ENCODE measurements at regions not wholly inside any gene's neighbourhood (a gene's known extent, or its start where the extent isn't known, plus 50 kb on each side); places are given as distances from the start of the nearest gene placed in this dataset.

GRCh38 chr3:150090877-150091276 lies 120.2 kb upstream of the PFN2 start:
- Histone ChIP-seq H3K4me1 (ENCODE audit: control insufficient read depth, insufficient read depth, low read length, poor library complexity, severe bottlenecking) (no peaks in the 10 kb centered on the region), H3K36me3 (ENCODE audit: control insufficient read depth, insufficient read depth, low read length) (no peaks in the 10 kb centered on the region), H3K27ac (ENCODE audit: low read depth, low read length, severe bottlenecking) (no peak overlapping the region), H3K9me3 (ENCODE audit: control insufficient read depth, low read length) (no peaks in the 10 kb centered on the region), H3K4me3 (ENCODE audit: extremely low read depth, insufficient read depth, low read length, poor library complexity, severe bottlenecking) (no peak overlapping the region)
- 83 to 93% methylated on average over 1 of the region's 2 CpGs for WGBS, 2 experiments (ENCODE audit: insufficient coverage in 2 of 2)

GRCh38 chr3:150090006-150090405 lies 119.3 kb upstream of the PFN2 start:
- Histone ChIP-seq H3K9me3 (ENCODE audit: control insufficient read depth, low read length) (no peaks in the 10 kb centered on the region), H3K36me3 (ENCODE audit: control insufficient read depth, insufficient read depth, low read length) (no peaks in the 10 kb centered on the region), H3K27ac (ENCODE audit: low read depth, low read length, severe bottlenecking) (no peak overlapping the region), H3K4me1 (ENCODE audit: control insufficient read depth, insufficient read depth, low read length, poor library complexity, severe bottlenecking) (no peaks in the 10 kb centered on the region), H3K4me3 (ENCODE audit: extremely low read depth, insufficient read depth, low read length, poor library complexity, severe bottlenecking) (no peak overlapping the region)
- 90 to 91% methylated on average over 3 to 4 of the region's 4 CpGs for WGBS, 2 experiments (ENCODE audit: insufficient coverage in 2 of 2)

GRCh38 chr3:150084128-150084527 lies 113.4 kb upstream of the PFN2 start:
- Histone ChIP-seq H3K4me1 (ENCODE audit: control insufficient read depth, insufficient read depth, low read length, poor library complexity, severe bottlenecking) (peaks cover 27% of the 10 kb centered on the region), H3K36me3 (ENCODE audit: control insufficient read depth, insufficient read depth, low read length) (no peaks in the 10 kb centered on the region), H3K9me3 (ENCODE audit: control insufficient read depth, low read length) (no peaks in the 10 kb centered on the region), H3K27ac (ENCODE audit: low read depth, low read length, severe bottlenecking) (no peak overlapping the region), H3K4me3 (ENCODE audit: extremely low read depth, insufficient read depth, low read length, poor library complexity, severe bottlenecking) (no peak overlapping the region)
- no CpG with 5 or more reads among the region's 1 CpG for WGBS, 2 experiments (ENCODE audit: insufficient coverage in 2 of 2)

GRCh38 chr3:150083655-150084042 lies 113.0 kb upstream of the PFN2 start:
- 83 to 85% methylated on average over 4 of the region's 8 CpGs for WGBS, 2 experiments (ENCODE audit: insufficient coverage in 2 of 2)
- Histone ChIP-seq H3K9me3 (ENCODE audit: control insufficient read depth, low read length) (no peaks in the 10 kb centered on the region), H3K27ac (ENCODE audit: low read depth, low read length, severe bottlenecking) (peak overlapping the region; percentile 43), H3K4me3 (ENCODE audit: extremely low read depth, insufficient read depth, low read length, poor library complexity, severe bottlenecking) (no peak overlapping the region), H3K4me1 (ENCODE audit: control insufficient read depth, insufficient read depth, low read length, poor library complexity, severe bottlenecking) (peaks cover 32% of the 10 kb centered on the region), H3K36me3 (ENCODE audit: control insufficient read depth, insufficient read depth, low read length) (no peaks in the 10 kb centered on the region)

GRCh38 chr3:150082898-150083654 lies 112.4 kb upstream of the PFN2 start:
- Histone ChIP-seq H3K4me1 (ENCODE audit: control insufficient read depth, insufficient read depth, low read length, poor library complexity, severe bottlenecking) (peaks cover 32% of the 10 kb centered on the region), H3K9me3 (ENCODE audit: control insufficient read depth, low read length) (no peaks in the 10 kb centered on the region), H3K4me3 (ENCODE audit: extremely low read depth, insufficient read depth, low read length, poor library complexity, severe bottlenecking) (no peak overlapping the region), H3K36me3 (ENCODE audit: control insufficient read depth, insufficient read depth, low read length) (no peaks in the 10 kb centered on the region), H3K27ac (ENCODE audit: low read depth, low read length, severe bottlenecking) (peak overlapping the region; percentile 43)
- 80% methylated on average over 1 of the region's 2 CpGs; no CpG with 5 or more reads in 1 of the 2 experiments for WGBS, 2 experiments (ENCODE audit: insufficient coverage in 2 of 2)

- Histone ChIP-seq H3K27ac (ENCODE audit: low read depth, low read length, severe bottlenecking) (peak overlapping the region; percentile 55), H3K9me3 (ENCODE audit: control insufficient read depth, low read length) (peaks cover 11% of the 10 kb centered on the region), H3K4me3 (ENCODE audit: extremely low read depth, insufficient read depth, low read length, poor library complexity, severe bottlenecking) (no peak overlapping the region), H3K4me1 (ENCODE audit: control insufficient read depth, insufficient read depth, low read length, poor library complexity, severe bottlenecking) (peaks cover 32% of the 10 kb centered on the region), H3K36me3 (ENCODE audit: control insufficient read depth, insufficient read depth, low read length) (no peaks in the 10 kb centered on the region)
- WGBS, 2 experiments (ENCODE audit: insufficient coverage in 2 of 2) = 97 to 100% methylated on average over 2 to 4 of the region's 4 CpGs
These were observed 110.4 kb upstream of the PFN2 start for GRCh38 chr3:150081084-150081483.

GRCh38 chr3:150080058-150080730 lies 109.5 kb upstream of the PFN2 start:
- Histone ChIP-seq H3K4me1 (ENCODE audit: control insufficient read depth, insufficient read depth, low read length, poor library complexity, severe bottlenecking) (peaks cover 32% of the 10 kb centered on the region), H3K4me3 (ENCODE audit: extremely low read depth, insufficient read depth, low read length, poor library complexity, severe bottlenecking) (no peak overlapping the region), H3K27ac (ENCODE audit: low read depth, low read length, severe bottlenecking) (peak overlapping the region; percentile 76), H3K36me3 (ENCODE audit: control insufficient read depth, insufficient read depth, low read length) (no peaks in the 10 kb centered on the region), H3K9me3 (ENCODE audit: control insufficient read depth, low read length) (peaks cover 20% of the 10 kb centered on the region)
- 78 to 90% methylated on average over 3 of the region's 4 CpGs for WGBS, 2 experiments (ENCODE audit: insufficient coverage in 2 of 2)

- H3K27ac ChIP-seq (ENCODE audit: low read depth, low read length, severe bottlenecking) = peak overlapping the region; percentile 76
- 90 to 100% methylated on average over 2 to 3 of the region's 5 CpGs for WGBS, 2 experiments (ENCODE audit: insufficient coverage in 2 of 2)
These were observed 108.5 kb upstream of the PFN2 start for GRCh38 chr3:150079029-150079739.

GRCh38 chr3:150077581-150078247 lies 107.0 kb upstream of the PFN2 start:
- WGBS, 2 experiments (ENCODE audit: insufficient coverage in 2 of 2) = 80% methylated on average over 2 of the region's 4 CpGs; no CpG with 5 or more reads in 1 of the 2 experiments
- Histone ChIP-seq H3K4me3 (ENCODE audit: extremely low read depth, insufficient read depth, low read length, poor library complexity, severe bottlenecking) (no peak overlapping the region), H3K36me3 (ENCODE audit: control insufficient read depth, insufficient read depth, low read length) (no peaks in the 10 kb centered on the region), H3K4me1 (ENCODE audit: control insufficient read depth, insufficient read depth, low read length, poor library complexity, severe bottlenecking) (peaks cover 46% of the 10 kb centered on the region), H3K27ac (ENCODE audit: low read depth, low read length, severe bottlenecking) (no peak overlapping the region), H3K9me3 (ENCODE audit: control insufficient read depth, low read length) (peaks cover 24% of the 10 kb centered on the region)

More at GRCh38 chr3:150079029-150079739, 108.5 kb upstream of the PFN2 start:
- no peaks in the 10 kb centered on the region for H3K36me3 ChIP-seq (ENCODE audit: control insufficient read depth, insufficient read depth, low read length)
- peaks cover 35% of the 10 kb centered on the region for H3K4me1 ChIP-seq (ENCODE audit: control insufficient read depth, insufficient read depth, low read length, poor library complexity, severe bottlenecking)
- H3K4me3 ChIP-seq (ENCODE audit: extremely low read depth, insufficient read depth, low read length, poor library complexity, severe bottlenecking) = no peak overlapping the region
- peaks cover 24% of the 10 kb centered on the region for H3K9me3 ChIP-seq (ENCODE audit: control insufficient read depth, low read length)

GRCh38 chr3:150077107-150077506 lies 106.4 kb upstream of the PFN2 start:
- no peaks in the 10 kb centered on the region for H3K36me3 ChIP-seq (ENCODE audit: control insufficient read depth, insufficient read depth, low read length)
- no peak overlapping the region for H3K4me3 ChIP-seq (ENCODE audit: extremely low read depth, insufficient read depth, low read length, poor library complexity, severe bottlenecking)
- H3K9me3 ChIP-seq (ENCODE audit: control insufficient read depth, low read length) = peaks cover 24% of the 10 kb centered on the region
- no peak overlapping the region for H3K27ac ChIP-seq (ENCODE audit: low read depth, low read length, severe bottlenecking)
- peaks cover 50% of the 10 kb centered on the region for H3K4me1 ChIP-seq (ENCODE audit: control insufficient read depth, insufficient read depth, low read length, poor library complexity, severe bottlenecking)
- 83 to 100% methylated on average over 1 to 2 of the region's 3 CpGs for WGBS, 2 experiments (ENCODE audit: insufficient coverage in 2 of 2)
